ENCODE measurements at regions not wholly inside any gene's neighbourhood (a gene's known extent, or its start where the extent isn't known, plus 50 kb on each side); places are given as distances from the start of the nearest gene placed in this dataset.

DNA sequence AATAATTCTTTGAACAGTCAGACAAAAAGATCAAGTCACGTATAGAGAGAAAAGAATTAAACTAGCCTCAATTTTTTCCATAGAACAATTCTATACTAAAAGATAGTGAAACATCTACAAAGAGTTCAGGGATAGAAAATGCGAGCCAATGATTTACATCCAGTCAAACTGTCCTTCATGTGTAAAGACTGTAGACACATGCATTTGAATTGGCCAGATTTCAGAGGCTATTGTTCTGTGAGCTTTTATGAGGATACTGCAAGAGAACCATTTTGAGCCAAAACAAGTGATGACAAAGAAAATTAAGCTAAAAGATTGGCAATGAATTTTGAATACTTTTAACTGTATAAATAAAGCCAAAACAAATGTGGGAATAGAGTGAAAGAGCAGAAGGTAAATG is 1230.3 kb downstream of the RPA4 start:
- TF ChIP-seq CTCF (IDR thresholded peaks at IDR 0.05) = no peak
- TF ChIP-seq SP1 (CRISPR knock-in tag; conservative IDR thresholded peaks at IDR 0.05) = no peak
- TF ChIP-seq, protein P1, sequence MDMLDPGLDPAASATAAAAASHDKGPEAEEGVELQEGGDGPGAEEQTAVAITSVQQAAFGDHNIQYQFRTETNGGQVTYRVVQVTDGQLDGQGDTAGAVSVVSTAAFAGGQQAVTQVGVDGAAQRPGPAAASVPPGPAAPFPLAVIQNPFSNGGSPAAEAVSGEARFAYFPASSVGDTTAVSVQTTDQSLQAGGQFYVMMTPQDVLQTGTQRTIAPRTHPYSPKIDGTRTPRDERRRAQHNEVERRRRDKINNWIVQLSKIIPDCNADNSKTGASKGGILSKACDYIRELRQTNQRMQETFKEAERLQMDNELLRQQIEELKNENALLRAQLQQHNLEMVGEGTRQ (CRISPR knock-in tag; IDR thresholded peaks at IDR 0.05) = no peak
- TF ChIP-seq RORB (CRISPR knock-in tag; IDR thresholded peaks at IDR 0.05) = no peak
- no peak for TF ChIP-seq ZNF121 (CRISPR knock-in tag; IDR thresholded peaks at IDR 0.05)
- TF ChIP-seq ZNF317 (CRISPR knock-in tag; IDR thresholded peaks at IDR 0.05; ENCODE audit: borderline replicate concordance, low read depth) = no peak
- TF ChIP-seq RELA (CRISPR knock-in tag; IDR thresholded peaks at IDR 0.05; ENCODE audit: borderline replicate concordance) = no peak
- TF ChIP-seq MAX (CRISPR knock-in tag; IDR thresholded peaks at IDR 0.05) = no peak
- TF ChIP-seq, protein P2, sequence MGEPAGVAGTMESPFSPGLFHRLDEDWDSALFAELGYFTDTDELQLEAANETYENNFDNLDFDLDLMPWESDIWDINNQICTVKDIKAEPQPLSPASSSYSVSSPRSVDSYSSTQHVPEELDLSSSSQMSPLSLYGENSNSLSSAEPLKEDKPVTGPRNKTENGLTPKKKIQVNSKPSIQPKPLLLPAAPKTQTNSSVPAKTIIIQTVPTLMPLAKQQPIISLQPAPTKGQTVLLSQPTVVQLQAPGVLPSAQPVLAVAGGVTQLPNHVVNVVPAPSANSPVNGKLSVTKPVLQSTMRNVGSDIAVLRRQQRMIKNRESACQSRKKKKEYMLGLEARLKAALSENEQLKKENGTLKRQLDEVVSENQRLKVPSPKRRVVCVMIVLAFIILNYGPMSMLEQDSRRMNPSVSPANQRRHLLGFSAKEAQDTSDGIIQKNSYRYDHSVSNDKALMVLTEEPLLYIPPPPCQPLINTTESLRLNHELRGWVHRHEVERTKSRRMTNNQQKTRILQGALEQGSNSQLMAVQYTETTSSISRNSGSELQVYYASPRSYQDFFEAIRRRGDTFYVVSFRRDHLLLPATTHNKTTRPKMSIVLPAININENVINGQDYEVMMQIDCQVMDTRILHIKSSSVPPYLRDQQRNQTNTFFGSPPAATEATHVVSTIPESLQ (CRISPR knock-in tag; IDR thresholded peaks at IDR 0.05) = no peak
- no peak for TF ChIP-seq IRF2 (CRISPR knock-in tag; IDR thresholded peaks at IDR 0.05; ENCODE audit: borderline replicate concordance, low read depth)
- no peak for TF ChIP-seq ESRRA (CRISPR knock-in tag; IDR thresholded peaks at IDR 0.05; ENCODE audit: borderline replicate concordance)
